ENCODE measurements at regions not wholly inside any gene's neighbourhood (a gene's known extent, or its start where the extent isn't known, plus 50 kb on each side); places are given as distances from the start of the nearest gene placed in this dataset.

- DNase-seq (ENCODE audit: low read depth) = no peak
- H3K4me3 ChIP-seq (ENCODE audit: low read depth, low read length) = no peak overlapping the region
- TF ChIP-seq, protein P1, sequence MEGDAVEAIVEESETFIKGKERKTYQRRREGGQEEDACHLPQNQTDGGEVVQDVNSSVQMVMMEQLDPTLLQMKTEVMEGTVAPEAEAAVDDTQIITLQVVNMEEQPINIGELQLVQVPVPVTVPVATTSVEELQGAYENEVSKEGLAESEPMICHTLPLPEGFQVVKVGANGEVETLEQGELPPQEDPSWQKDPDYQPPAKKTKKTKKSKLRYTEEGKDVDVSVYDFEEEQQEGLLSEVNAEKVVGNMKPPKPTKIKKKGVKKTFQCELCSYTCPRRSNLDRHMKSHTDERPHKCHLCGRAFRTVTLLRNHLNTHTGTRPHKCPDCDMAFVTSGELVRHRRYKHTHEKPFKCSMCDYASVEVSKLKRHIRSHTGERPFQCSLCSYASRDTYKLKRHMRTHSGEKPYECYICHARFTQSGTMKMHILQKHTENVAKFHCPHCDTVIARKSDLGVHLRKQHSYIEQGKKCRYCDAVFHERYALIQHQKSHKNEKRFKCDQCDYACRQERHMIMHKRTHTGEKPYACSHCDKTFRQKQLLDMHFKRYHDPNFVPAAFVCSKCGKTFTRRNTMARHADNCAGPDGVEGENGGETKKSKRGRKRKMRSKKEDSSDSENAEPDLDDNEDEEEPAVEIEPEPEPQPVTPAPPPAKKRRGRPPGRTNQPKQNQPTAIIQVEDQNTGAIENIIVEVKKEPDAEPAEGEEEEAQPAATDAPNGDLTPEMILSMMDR (IDR thresholded peaks at IDR 0.05; ENCODE audit: low read depth, low read length) = no peak
- TF ChIP-seq MAX (IDR thresholded peaks at IDR 0.05; ENCODE audit: low read depth, low read length) (no peak), POLR2A (IDR thresholded peaks at IDR 0.05; ENCODE audit: extremely low read depth, insufficient read length) (no peak), MYC (IDR thresholded peaks at IDR 0.05; ENCODE audit: low read depth, low read length) (no peak)
Measured at GRCh38 chr18:68054669-68055068, 538.1 kb upstream of the DSEL start.

GRCh38 chr18:68053290-68053689 is 536.8 kb upstream of the DSEL start:
- TF ChIP-seq MYC (IDR thresholded peaks at IDR 0.05; ENCODE audit: low read depth, low read length) (no peak), POLR2A (IDR thresholded peaks at IDR 0.05; ENCODE audit: extremely low read depth, insufficient read length) (no peak), MAX (IDR thresholded peaks at IDR 0.05; ENCODE audit: low read depth, low read length) (no peak)
- TF ChIP-seq, protein P1 (IDR thresholded peaks at IDR 0.05; ENCODE audit: low read depth, low read length) = no peak
- DNase-seq (ENCODE audit: low read depth) = no peak

GRCh38 chr18:68041327-68041726 is 524.8 kb upstream of the DSEL start:
- H3K4me3 ChIP-seq (ENCODE audit: low read depth, low read length) = no peak overlapping the region
- no peak for DNase-seq (ENCODE audit: low read depth)
- TF ChIP-seq MYC (IDR thresholded peaks at IDR 0.05; ENCODE audit: low read depth, low read length) (no peak), MAX (IDR thresholded peaks at IDR 0.05; ENCODE audit: low read depth, low read length) (no peak), POLR2A (IDR thresholded peaks at IDR 0.05; ENCODE audit: extremely low read depth, insufficient read length) (no peak)
- TF ChIP-seq, protein P1 (IDR thresholded peaks at IDR 0.05; ENCODE audit: low read depth, low read length) = no peak

More at GRCh38 chr18:68053290-68053689, 536.8 kb upstream of the DSEL start:
- H3K4me3 ChIP-seq (ENCODE audit: low read depth, low read length) = no peak overlapping the region

DNA sequence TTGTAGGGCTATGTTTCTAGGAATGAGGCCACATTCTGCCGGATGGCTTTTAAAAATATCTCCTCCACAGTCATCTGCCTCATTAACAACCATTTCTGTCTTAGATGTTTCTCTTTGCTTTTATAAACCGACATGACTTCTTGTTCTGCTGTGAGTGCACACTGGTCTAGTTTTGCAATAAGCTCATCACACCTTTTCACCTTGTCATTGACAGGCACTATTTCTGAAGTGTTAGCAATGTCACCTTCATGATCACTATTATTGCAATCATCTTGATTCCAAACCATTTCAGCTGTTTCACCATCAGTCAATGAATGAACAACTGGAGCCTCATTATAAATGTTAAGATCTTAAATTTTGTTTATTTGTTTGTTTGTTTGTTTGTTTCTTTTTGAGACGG is 523.7 kb upstream of the DSEL start:
- TF ChIP-seq, protein P1 (IDR thresholded peaks at IDR 0.05; ENCODE audit: low read depth, low read length) = no peak
- TF ChIP-seq MYC (IDR thresholded peaks at IDR 0.05; ENCODE audit: low read depth, low read length) (no peak), MAX (IDR thresholded peaks at IDR 0.05; ENCODE audit: low read depth, low read length) (no peak), POLR2A (IDR thresholded peaks at IDR 0.05; ENCODE audit: extremely low read depth, insufficient read length) (no peak)
- no peak for DNase-seq (ENCODE audit: low read depth)
- no peak overlapping the region for H3K4me3 ChIP-seq (ENCODE audit: low read depth, low read length)

DNA sequence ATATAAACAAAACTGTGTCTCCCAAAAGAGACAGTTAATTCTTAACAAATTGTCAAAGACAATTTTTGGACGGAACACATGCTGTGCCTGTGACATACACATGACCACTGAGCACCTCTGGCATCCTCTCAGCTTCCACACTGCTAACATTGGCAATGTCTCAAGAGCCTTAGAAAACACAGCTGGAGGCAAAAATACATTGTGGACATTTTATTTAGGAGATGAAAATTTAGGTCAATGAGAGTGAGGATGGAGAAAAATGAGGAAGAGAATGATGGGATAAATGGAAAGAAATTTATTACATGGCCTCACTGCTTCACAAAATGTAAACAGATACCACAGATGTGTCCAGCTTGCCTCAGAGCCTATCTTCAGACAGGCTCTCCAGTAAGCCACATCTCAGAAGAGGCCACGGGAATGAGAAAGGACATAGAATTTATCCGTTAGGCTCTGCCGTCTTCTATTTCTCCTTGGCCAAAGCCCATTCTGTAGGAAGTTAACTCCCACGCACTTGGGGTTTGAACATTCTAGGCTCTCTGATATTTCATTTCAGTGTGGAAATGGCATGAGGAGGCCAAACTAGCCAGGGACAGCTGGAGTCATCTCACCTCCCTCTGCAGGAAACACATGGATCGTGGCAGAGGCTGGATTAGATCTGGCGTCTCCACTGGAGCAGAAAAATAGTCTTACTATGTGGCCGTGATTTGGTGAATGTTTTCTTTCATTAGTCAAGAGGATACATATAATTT is 519.4 kb upstream of the DSEL start:
- no peak for TF ChIP-seq POLR2A (IDR thresholded peaks at IDR 0.05; ENCODE audit: extremely low read depth, insufficient read length)
- TF ChIP-seq, protein P1 (IDR thresholded peaks at IDR 0.05; ENCODE audit: low read depth, low read length) = no peak
- TF ChIP-seq MYC (IDR thresholded peaks at IDR 0.05; ENCODE audit: low read depth, low read length) = no peak
- TF ChIP-seq MAX (IDR thresholded peaks at IDR 0.05; ENCODE audit: low read depth, low read length) = no peak
- H3K4me3 ChIP-seq (ENCODE audit: low read depth, low read length) = no peak overlapping the region
- peak; percentile 17 for DNase-seq (ENCODE audit: low read depth)
